ENCODE measurements at regions not wholly inside any gene's neighbourhood (a gene's known extent, or its start where the extent isn't known, plus 50 kb on each side); places are given as distances from the start of the nearest gene placed in this dataset.

DNA sequence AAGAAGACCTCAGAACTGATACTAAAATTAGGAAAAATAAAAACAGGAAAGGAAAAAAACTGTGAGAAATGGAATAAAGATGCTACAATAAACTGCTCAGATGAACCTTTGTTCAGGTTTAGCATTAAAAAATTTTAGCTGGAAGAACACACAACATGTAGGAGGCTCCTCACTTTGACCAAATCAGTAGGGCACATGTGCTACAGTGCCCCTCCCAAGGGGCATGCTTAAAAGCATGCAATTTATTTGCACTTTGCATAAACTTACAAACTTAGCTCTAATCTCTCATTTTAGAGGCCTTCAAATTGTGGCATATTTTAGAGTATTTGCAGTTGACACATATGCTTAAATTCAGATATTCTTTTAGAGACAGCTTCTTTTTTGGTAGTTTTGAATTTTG lies 570.2 kb downstream of the UTRN start:
- H3K4ac ChIP-seq (replicated peaks; ENCODE audit: insufficient read length, low read depth, low read length), result no peak overlapping the region
- H2BK15ac ChIP-seq (ENCODE audit: low read length), result no peak overlapping the region
- H2BK5ac ChIP-seq (ENCODE audit: low read depth, low read length), result no peak overlapping the region
- no peak overlapping the region for H4K91ac ChIP-seq (replicated peaks; ENCODE audit: insufficient read length, low read length)
- H3K9ac ChIP-seq (replicated peaks in 1 of 4; ENCODE audit: extremely low read depth in 1 of 4, low read depth in 3 of 4, low read length in 3 of 4), result no peak overlapping the region
- H3K23me2 ChIP-seq (ENCODE audit: low read depth, low read length), result no peaks in the 10 kb centered on the region
- TF ChIP-seq SP1 (IDR thresholded peaks at IDR 0.05; ENCODE audit: low read depth, low read length), result no peak
- TF ChIP-seq CHD1 (IDR thresholded peaks at IDR 0.05; ENCODE audit: low read depth, low read length), result no peak
- TF ChIP-seq HDAC6 (IDR thresholded peaks at IDR 0.05; ENCODE audit: low read depth, low read length), result no peak
- no peak for TF ChIP-seq NRF1 (IDR thresholded peaks at IDR 0.05; ENCODE audit: low read depth, low read length)
- TF ChIP-seq SUZ12 (IDR thresholded peaks at IDR 0.05; ENCODE audit: low read length), result no peak
- no peak for TF ChIP-seq GTF2F1 (IDR thresholded peaks at IDR 0.05; ENCODE audit: borderline replicate concordance, low read depth, low read length)
- TF ChIP-seq SRF (IDR thresholded peaks at IDR 0.05; ENCODE audit: low read depth, low read length), result no peak
- no peak for TF ChIP-seq EP300 (IDR thresholded peaks at IDR 0.05; ENCODE audit: borderline replicate concordance in 1 of 2, low read depth in 2 of 2, low read length in 2 of 2)
- no peak for TF ChIP-seq BACH1 (IDR thresholded peaks at IDR 0.05; ENCODE audit: low read length)
- no peak for TF ChIP-seq KDM4A (IDR thresholded peaks at IDR 0.05; ENCODE audit: low read depth, low read length, severe bottlenecking)
- H3K36me3 ChIP-seq (ENCODE audit: control insufficient read depth in 2 of 4, insufficient read depth in 4 of 4, low read length in 3 of 4), result peaks cover 2 to 12% (median 3%) of the 10 kb centered on the region in 4 experiments; a peak in 4 of 8 replicates
- no peak overlapping the region for H3K27ac ChIP-seq (ENCODE audit: low read depth, low read length)
- H2BK12ac ChIP-seq (ENCODE audit: low read depth, low read length), result no peak overlapping the region
- no peak overlapping the region for H3K14ac ChIP-seq (ENCODE audit: insufficient read length)
- H4K5ac ChIP-seq (ENCODE audit: insufficient read length, low read depth, low read length), result no peak overlapping the region
- H3K79me2 ChIP-seq (ENCODE audit: control insufficient read depth in 1 of 2, insufficient read depth in 2 of 2, low read length in 2 of 2), result no peaks in the 10 kb centered on the region
- CTCF ChIA-PET (ENCODE audit: partially characterized antibody), result interaction anchor here (0.5 to 2.0 kb wide), 4 partner anchors 17 to 282 kb away, joined by 3 to 4 read pairs (median 3); no protein-coding TSS in a partner anchor
- FAIRE-seq, result no peak
- no peaks in the 10 kb centered on the region for H3K4me1 ChIP-seq (replicated peaks in 1 of 4; ENCODE audit: control insufficient read depth in 3 of 4, insufficient read depth in 4 of 4, low read length in 3 of 4)
- H3K56ac ChIP-seq (replicated peaks; ENCODE audit: insufficient read length, low read depth, low read length), result no peak overlapping the region
- no peaks in the 10 kb centered on the region for H4K20me1 ChIP-seq (replicated peaks in 1 of 2; ENCODE audit: control insufficient read depth in 1 of 2, insufficient read depth in 2 of 2, low read length in 2 of 2)
- H2AFZ ChIP-seq (ENCODE audit: low read length), result no peak overlapping the region
- no peak overlapping the region for H3K4me3 ChIP-seq (ENCODE audit: extremely low read depth in 1 of 4, insufficient read depth in 2 of 4, low read depth in 3 of 4, low read length in 4 of 4)
- no peak overlapping the region for H2AK5ac ChIP-seq (ENCODE audit: low read depth, low read length)
- no peaks in the 10 kb centered on the region for H3K27me3 ChIP-seq (replicated peaks in 1 of 4; ENCODE audit: control insufficient read depth in 3 of 4, extremely low read depth in 1 of 4, insufficient read depth in 3 of 4, low read length in 3 of 4)
- H4K8ac ChIP-seq (ENCODE audit: extremely low read depth, insufficient read depth, low read length), result no peak overlapping the region
- no peak overlapping the region for H2BK20ac ChIP-seq (ENCODE audit: low read length)
- no peak for DNase-seq (ENCODE audit: low read depth in 1 of 2, low spot score in 2 of 2)
- POLR2A ChIA-PET (ENCODE audit: partially characterized antibody), result interaction anchor here (1.2 kb wide), 1 partner anchor 11 kb away, joined by 3 read pairs; no protein-coding TSS in a partner anchor
- H3K18ac ChIP-seq (ENCODE audit: extremely low read depth, low read length), result no peak overlapping the region
- no peaks in the 10 kb centered on the region for H3K9me3 ChIP-seq (ENCODE audit: insufficient read depth in 2 of 2, low read depth in 1 of 2, low read length in 1 of 2)
- H3K79me1 ChIP-seq (ENCODE audit: low read depth, low read length), result no peaks in the 10 kb centered on the region
- no peak overlapping the region for H3K23ac ChIP-seq (ENCODE audit: insufficient read length)
- H3K4me2 ChIP-seq (ENCODE audit: insufficient read depth in 1 of 2, low read depth in 2 of 2, low read length in 2 of 2), result no peak overlapping the region
- no peak overlapping the region for H2BK120ac ChIP-seq (replicated peaks; ENCODE audit: low read depth, low read length)

Measured in H1 (cell line).